ENCODE measurements at regions not wholly inside any gene's neighbourhood (a gene's known extent, or its start where the extent isn't known, plus 50 kb on each side); places are given as distances from the start of the nearest gene placed in this dataset.

DNA sequence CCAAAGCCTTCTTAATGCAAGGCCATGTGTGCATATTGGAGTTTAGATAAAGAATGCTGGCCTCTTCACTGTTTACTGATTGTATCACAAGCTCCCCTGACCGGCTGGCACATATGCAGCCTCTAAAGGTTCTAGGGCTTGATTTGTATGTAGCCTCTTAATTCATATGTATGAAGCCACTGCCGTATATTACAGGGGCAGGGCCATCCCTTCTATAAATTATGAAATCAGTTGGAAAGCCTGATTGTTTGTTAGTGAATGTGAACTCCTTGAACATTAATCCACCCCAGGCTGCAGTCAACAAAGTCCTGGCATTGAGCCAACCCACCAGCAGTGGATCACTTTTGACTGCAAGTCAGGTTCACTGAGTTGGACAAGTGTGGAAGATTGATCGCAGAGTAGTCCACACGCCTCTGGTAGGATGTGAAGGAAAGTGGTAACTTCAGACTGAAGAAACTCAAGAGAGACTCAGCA, 61.6 kb upstream of the PARD3B start:
- Mint-ChIP-seq H3K27me3 (ENCODE audit: unreplicated experiment) (peaks cover 3% of the 10 kb centered on the region), H3K4me3 (ENCODE audit: unreplicated experiment) (no peak overlapping the region), H3K27ac (ENCODE audit: unreplicated experiment) (no peak overlapping the region), H3K36me3 (ENCODE audit: low read depth, unreplicated experiment) (no peaks in the 10 kb centered on the region), H3K4me1 (ENCODE audit: unreplicated experiment) (no peaks in the 10 kb centered on the region), H3K9me3 (ENCODE audit: unreplicated experiment) (no peaks in the 10 kb centered on the region)
- no peak for DNase-seq (ENCODE audit: low spot score)
- no peak for TF ChIP-seq CTCF (IDR thresholded peaks at IDR 0.05; ENCODE audit: unreplicated experiment)

DNA sequence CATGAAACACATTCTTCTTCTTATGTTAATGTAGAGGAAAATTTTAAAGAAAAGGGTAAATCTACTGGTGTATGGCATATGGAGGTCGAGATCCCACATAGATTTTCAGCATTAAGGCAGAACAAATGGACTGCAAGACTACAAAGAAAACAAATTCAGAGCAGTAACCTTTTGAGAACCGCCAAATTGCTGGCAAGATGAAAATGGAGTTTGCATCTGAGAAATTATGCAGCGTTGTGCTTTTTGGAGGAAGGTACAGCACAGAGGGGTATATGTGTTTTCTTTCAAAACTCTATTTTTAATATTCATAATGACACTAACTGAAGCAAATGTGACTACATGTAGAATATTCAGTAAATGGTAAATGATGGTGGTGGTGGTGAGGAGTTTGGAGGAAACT, 59.0 kb upstream of the PARD3B start:
- no peak overlapping the region for H3K4me3 Mint-ChIP-seq (ENCODE audit: unreplicated experiment)
- no peaks in the 10 kb centered on the region for H3K4me1 Mint-ChIP-seq (ENCODE audit: unreplicated experiment)
- H3K27me3 Mint-ChIP-seq (ENCODE audit: unreplicated experiment) = no peaks in the 10 kb centered on the region
- no peak overlapping the region for H3K27ac Mint-ChIP-seq (ENCODE audit: unreplicated experiment)
- no peak for TF ChIP-seq CTCF (IDR thresholded peaks at IDR 0.05; ENCODE audit: unreplicated experiment)
- H3K36me3 Mint-ChIP-seq (ENCODE audit: low read depth, unreplicated experiment) = no peaks in the 10 kb centered on the region
- H3K9me3 Mint-ChIP-seq (ENCODE audit: unreplicated experiment) = no peaks in the 10 kb centered on the region
- no peak for DNase-seq (ENCODE audit: low spot score)

DNA sequence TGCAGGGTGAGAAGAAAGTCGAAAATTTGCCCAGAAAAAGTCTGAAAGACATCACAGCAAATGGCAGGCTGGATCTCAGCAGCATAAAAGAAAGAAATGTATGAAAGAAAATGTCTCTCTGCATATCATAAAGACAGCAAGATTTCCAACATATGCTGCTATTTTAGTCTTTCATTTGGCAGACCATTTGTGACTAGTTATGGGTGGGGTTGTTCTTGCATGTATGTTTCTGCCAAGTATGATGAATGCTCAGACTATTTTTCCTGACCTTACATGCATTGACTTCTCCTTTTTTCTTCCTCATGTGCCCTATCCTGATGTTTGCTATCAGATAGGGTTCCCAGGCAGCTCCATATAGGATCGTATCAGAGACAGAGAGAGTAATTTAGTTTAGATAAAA, 58.5 kb upstream of the PARD3B start:
- Mint-ChIP-seq H3K4me3 (ENCODE audit: unreplicated experiment) (no peak overlapping the region), H3K27ac (ENCODE audit: unreplicated experiment) (no peak overlapping the region), H3K27me3 (ENCODE audit: unreplicated experiment) (no peaks in the 10 kb centered on the region), H3K4me1 (ENCODE audit: unreplicated experiment) (no peaks in the 10 kb centered on the region), H3K36me3 (ENCODE audit: low read depth, unreplicated experiment) (no peaks in the 10 kb centered on the region), H3K9me3 (ENCODE audit: unreplicated experiment) (no peaks in the 10 kb centered on the region)
- DNase-seq (ENCODE audit: low spot score) = no peak
- no peak for TF ChIP-seq CTCF (IDR thresholded peaks at IDR 0.05; ENCODE audit: unreplicated experiment)

DNA sequence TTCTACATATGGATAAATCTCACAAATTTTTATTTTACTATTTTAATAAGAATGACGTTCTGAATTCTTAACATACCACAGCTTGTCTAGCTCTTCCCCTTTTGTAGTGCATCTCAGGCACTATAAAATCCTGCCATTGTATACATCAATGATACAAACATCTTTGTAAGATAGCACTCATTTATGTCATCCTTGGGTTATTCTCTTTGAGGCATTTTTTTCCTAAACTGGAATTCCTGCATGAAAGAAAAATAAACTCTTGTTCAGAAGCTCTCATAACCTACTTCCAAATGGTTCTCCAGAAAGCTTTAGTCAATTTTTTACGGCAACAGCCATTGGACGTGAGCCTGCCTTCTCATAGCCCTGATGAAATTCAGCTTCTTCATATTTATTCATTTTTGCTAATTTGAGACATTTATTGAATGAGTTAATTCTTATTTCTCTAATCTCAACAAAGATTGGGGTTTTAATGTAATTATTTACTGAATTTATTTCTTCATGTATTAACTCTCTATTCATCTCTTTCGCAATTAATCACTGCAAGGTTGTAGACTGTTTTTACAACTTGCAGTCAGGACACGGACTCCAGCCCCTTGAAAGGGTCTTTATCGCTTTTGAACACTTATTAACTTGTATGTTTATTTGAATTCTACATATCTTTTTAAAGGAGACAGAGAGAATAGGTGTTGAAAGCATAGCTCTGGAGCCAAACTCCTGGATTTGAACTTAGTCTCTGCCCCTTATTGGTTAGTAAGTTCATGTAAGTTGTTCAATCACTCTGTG, 57.6 kb upstream of the PARD3B start:
- DNase-seq (ENCODE audit: low spot score) = no peak
- H3K4me3 Mint-ChIP-seq (ENCODE audit: unreplicated experiment) = no peak overlapping the region
- H3K4me1 Mint-ChIP-seq (ENCODE audit: unreplicated experiment) = no peaks in the 10 kb centered on the region
- H3K36me3 Mint-ChIP-seq (ENCODE audit: low read depth, unreplicated experiment) = no peaks in the 10 kb centered on the region
- no peak for TF ChIP-seq CTCF (IDR thresholded peaks at IDR 0.05; ENCODE audit: unreplicated experiment)
- H3K27ac Mint-ChIP-seq (ENCODE audit: unreplicated experiment) = no peak overlapping the region
- H3K9me3 Mint-ChIP-seq (ENCODE audit: unreplicated experiment) = no peaks in the 10 kb centered on the region
- no peaks in the 10 kb centered on the region for H3K27me3 Mint-ChIP-seq (ENCODE audit: unreplicated experiment)

DNA sequence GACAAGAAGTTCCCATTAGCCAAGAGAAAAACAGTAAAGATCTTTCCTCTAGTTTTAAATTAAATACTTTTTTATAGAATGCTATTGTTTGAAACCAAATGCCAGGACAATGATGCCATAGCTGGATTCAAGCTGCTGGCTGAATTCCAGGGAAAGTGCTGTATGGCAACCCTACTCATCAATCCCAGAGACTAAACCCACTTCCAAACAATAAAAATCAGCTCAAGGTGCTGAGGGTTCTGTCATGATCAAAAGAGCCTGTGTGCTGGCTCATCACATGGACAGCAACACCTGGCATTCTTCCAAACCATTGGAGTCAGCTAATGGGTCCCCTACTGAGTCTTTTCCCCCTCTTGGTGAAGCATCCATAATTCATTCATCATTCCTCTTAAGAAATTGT, 53.7 kb upstream of the PARD3B start:
- Mint-ChIP-seq H3K4me1 (ENCODE audit: unreplicated experiment) (no peaks in the 10 kb centered on the region), H3K27ac (ENCODE audit: unreplicated experiment) (no peak overlapping the region), H3K27me3 (ENCODE audit: unreplicated experiment) (no peaks in the 10 kb centered on the region), H3K36me3 (ENCODE audit: low read depth, unreplicated experiment) (no peaks in the 10 kb centered on the region), H3K9me3 (ENCODE audit: unreplicated experiment) (no peaks in the 10 kb centered on the region), H3K4me3 (ENCODE audit: unreplicated experiment) (no peak overlapping the region)
- no peak for TF ChIP-seq CTCF (IDR thresholded peaks at IDR 0.05; ENCODE audit: unreplicated experiment)
- DNase-seq (ENCODE audit: low spot score) = no peak
